Endodermal cell (in vitro differentiated cells): ENCODE measurements at regions not wholly inside any gene's neighbourhood (a gene's known extent, or its start where the extent isn't known, plus 50 kb on each side); places are given as distances from the start of the nearest gene placed in this dataset.

Source experiments
- DNase-seq: peaks from one replicate; pipeline ENCODE4 v3.0.0-alpha.2; 2017
- H3K27ac ChIP-seq: 2 replicates; pipeline ENCODE4 v1.5.1; 2013; ENCODE audit warnings: mild to moderate bottlenecking, low read depth, low read length, moderate library complexity
- H3K27me3 ChIP-seq: 2 replicates; pipeline ENCODE4 v1.6.1; 2013; ENCODE audit warnings: mild to moderate bottlenecking, low read length, moderate library complexity; ENCODE audit not compliant: insufficient read depth, control insufficient read depth, poor library complexity, severe bottlenecking
- H3K36me3 ChIP-seq: 2 replicates; pipeline ENCODE4 v1.7.0; 2013; ENCODE audit warnings: mild to moderate bottlenecking, low read length, moderate library complexity; ENCODE audit not compliant: control insufficient read depth, insufficient read depth
- H3K4me1 ChIP-seq: one replicate; pipeline ENCODE4 v1.7.0; 2013; ENCODE audit warnings: low read length; ENCODE audit not compliant: control insufficient read depth, insufficient read depth
- H3K4me3 ChIP-seq: 2 replicates; pipeline ENCODE4 v1.5.1; 2013; ENCODE audit warnings: mild to moderate bottlenecking, low read length, moderate library complexity
- H3K9ac ChIP-seq: 2 replicates; pipeline ENCODE4 v1.6.1; 2013; ENCODE audit warnings: mild to moderate bottlenecking, low read length, moderate library complexity; ENCODE audit not compliant: poor library complexity, severe bottlenecking; ENCODE audit errors: extremely low read depth
- H3K9me3 ChIP-seq: 2 replicates; pipeline ENCODE4 v1.6.1; 2013; ENCODE audit warnings: mild to moderate bottlenecking, low read length, moderate library complexity; ENCODE audit not compliant: control insufficient read depth
- H3K27ac Mint-ChIP-seq: 2 replicates; pipeline ENCODE4 v1.8.0; 2020; ENCODE audit warnings: mixed read lengths
- H3K27me3 Mint-ChIP-seq: 2 replicates; pipeline ENCODE4 v1.8.0; 2021; ENCODE audit warnings: mild to moderate bottlenecking, mixed read lengths; ENCODE audit not compliant: insufficient read depth
- H3K36me3 Mint-ChIP-seq: 2 replicates; pipeline ENCODE4 v1.8.0; 2020; ENCODE audit warnings: low read depth, mixed read lengths
- H3K4me1 Mint-ChIP-seq: 2 replicates; pipeline ENCODE4 v1.8.0; 2020; ENCODE audit warnings: mixed read lengths
- H3K4me3 Mint-ChIP-seq: 2 replicates; pipeline ENCODE4 v1.8.0; 2020; ENCODE audit warnings: mild to moderate bottlenecking, moderate library complexity, mixed read lengths
- H3K9me3 Mint-ChIP-seq: 2 replicates; pipeline ENCODE4 v1.8.0; 2020; ENCODE audit warnings: mild to moderate bottlenecking, mixed read lengths
- WGBS, 2 experiments: methylation state at CpG; one replicate each; pipeline versions ENCODE4 v1.1.5 to v1.1.7; 2013; ENCODE audit warnings: missing lambda C conversion rate in 2 of 2, mixed read lengths in 1 of 2; ENCODE audit not compliant: insufficient coverage in 1 of 2, insufficient read length in 1 of 2; 5-methylcytosine and 5-hydroxymethylcytosine counted together
- TF ChIP-seq, protein P1 (sequence below): fragments of 200-600 bp; sonication (generic); conservative IDR thresholded peaks from 2 replicates; pipeline ENCODE4 v1.5.0; 2021; ENCODE audit warnings: antibody characterized with exemption, mild to moderate bottlenecking

DNA sequence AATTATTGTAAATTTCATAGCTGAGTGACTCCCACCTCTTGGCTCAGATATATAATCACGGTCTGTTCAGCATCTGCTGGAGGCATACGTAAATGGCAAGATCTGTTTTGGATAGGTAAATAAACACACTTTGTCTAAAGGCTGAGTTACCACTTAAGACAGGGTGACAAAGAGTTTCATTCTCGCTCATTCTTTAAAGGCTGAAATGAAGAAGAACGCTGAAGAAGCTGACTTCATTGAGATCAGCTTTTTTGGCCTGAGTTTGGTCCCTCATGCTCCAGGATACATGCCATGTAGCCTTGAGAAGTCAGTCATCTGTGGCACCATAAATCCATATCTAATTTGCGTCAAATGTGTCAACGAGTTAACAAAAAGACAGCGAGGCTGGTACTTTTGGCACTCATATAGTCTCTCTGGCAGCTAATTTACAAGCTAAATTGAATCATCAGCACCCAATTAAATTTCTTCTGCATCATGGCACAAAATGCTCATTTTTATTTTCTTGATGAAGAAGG lies 309.9 kb downstream of the GPAM start:
- Histone ChIP-seq H3K27ac (no peak overlapping the region), H3K36me3 (no peaks in the 10 kb centered on the region), H3K27me3 (no peaks in the 10 kb centered on the region), H3K4me3 (no peak overlapping the region), H3K9ac (no peak overlapping the region), H3K4me1 (no peaks in the 10 kb centered on the region), H3K9me3 (peaks cover 15% of the 10 kb centered on the region)
- DNase-seq = no peak
- TF ChIP-seq, protein P1, sequence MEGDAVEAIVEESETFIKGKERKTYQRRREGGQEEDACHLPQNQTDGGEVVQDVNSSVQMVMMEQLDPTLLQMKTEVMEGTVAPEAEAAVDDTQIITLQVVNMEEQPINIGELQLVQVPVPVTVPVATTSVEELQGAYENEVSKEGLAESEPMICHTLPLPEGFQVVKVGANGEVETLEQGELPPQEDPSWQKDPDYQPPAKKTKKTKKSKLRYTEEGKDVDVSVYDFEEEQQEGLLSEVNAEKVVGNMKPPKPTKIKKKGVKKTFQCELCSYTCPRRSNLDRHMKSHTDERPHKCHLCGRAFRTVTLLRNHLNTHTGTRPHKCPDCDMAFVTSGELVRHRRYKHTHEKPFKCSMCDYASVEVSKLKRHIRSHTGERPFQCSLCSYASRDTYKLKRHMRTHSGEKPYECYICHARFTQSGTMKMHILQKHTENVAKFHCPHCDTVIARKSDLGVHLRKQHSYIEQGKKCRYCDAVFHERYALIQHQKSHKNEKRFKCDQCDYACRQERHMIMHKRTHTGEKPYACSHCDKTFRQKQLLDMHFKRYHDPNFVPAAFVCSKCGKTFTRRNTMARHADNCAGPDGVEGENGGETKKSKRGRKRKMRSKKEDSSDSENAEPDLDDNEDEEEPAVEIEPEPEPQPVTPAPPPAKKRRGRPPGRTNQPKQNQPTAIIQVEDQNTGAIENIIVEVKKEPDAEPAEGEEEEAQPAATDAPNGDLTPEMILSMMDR = no peak
- Mint-ChIP-seq H3K27ac (no peak overlapping the region), H3K4me1 (peaks cover 11% of the 10 kb centered on the region), H3K9me3 (peaks cover 23% of the 10 kb centered on the region), H3K36me3 (no peaks in the 10 kb centered on the region), H3K4me3 (no peak overlapping the region), H3K27me3 (no peaks in the 10 kb centered on the region)
- WGBS, 2 experiments = 94 to 99% methylated on average over 7 of the region's 7 CpGs

DNA sequence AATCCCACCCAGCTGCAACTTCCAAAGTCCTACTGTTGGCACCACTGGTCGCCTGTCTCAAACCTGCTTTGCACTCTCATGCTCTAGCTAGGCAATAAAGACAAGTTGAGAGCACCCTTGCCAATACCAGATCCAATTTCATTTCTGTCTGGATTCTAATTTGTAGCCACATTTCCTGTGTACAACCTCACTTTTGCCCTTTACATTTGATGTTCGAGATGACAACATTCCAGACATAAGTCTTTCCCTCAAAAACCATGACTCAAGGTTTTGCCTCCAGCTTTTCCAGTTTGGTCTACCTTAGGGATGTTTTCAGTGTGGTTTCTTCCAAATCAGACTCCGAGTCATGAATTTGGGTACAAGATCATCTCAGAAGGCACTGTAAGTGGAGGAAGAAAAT lies 309.0 kb downstream of the GPAM start:
- H3K9ac ChIP-seq = no peak overlapping the region
- no peak overlapping the region for H3K4me3 ChIP-seq
- H3K9me3 Mint-ChIP-seq = peaks cover 28% of the 10 kb centered on the region
- H3K27me3 ChIP-seq = no peaks in the 10 kb centered on the region
- H3K27ac Mint-ChIP-seq = no peak overlapping the region
- no peaks in the 10 kb centered on the region for H3K36me3 ChIP-seq
- H3K4me1 Mint-ChIP-seq = peaks cover 11% of the 10 kb centered on the region
- no peak overlapping the region for H3K4me3 Mint-ChIP-seq
- H3K27me3 Mint-ChIP-seq = no peaks in the 10 kb centered on the region
- no peaks in the 10 kb centered on the region for H3K4me1 ChIP-seq
- WGBS, 2 experiments = 90 to 92% methylated on average over 3 of the region's 3 CpGs
- no peak overlapping the region for H3K27ac ChIP-seq
- no peaks in the 10 kb centered on the region for H3K36me3 Mint-ChIP-seq
- TF ChIP-seq, protein P1 = no peak
- peaks cover 19% of the 10 kb centered on the region for H3K9me3 ChIP-seq
- DNase-seq = no peak

DNA sequence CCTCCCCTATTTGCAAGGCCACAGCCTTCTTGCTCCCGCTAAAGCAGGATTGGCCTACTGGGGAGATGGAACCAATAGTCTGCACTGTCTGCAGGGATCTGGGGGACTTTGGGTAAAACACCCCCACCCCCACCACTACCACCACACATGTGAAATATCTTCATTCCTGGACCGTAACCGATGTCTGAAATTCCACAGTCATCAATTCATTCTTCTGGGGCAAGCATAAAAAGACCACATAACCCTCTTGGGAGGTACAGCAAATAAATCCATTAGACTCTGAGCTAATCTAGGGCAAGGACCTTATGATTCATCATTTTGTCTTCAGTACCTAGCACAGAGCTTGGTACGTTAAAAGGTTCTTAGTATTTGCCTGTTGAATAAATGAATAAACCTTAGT lies 307.8 kb downstream of the GPAM start:
- no peaks in the 10 kb centered on the region for H3K36me3 Mint-ChIP-seq
- no peak overlapping the region for H3K4me3 ChIP-seq
- no peak overlapping the region for H3K27ac Mint-ChIP-seq
- TF ChIP-seq, protein P1 = no peak
- peaks cover 19% of the 10 kb centered on the region for H3K9me3 ChIP-seq
- H3K4me1 ChIP-seq = no peaks in the 10 kb centered on the region
- no peak overlapping the region for H3K9ac ChIP-seq
- no peaks in the 10 kb centered on the region for H3K36me3 ChIP-seq
- H3K27me3 Mint-ChIP-seq = no peaks in the 10 kb centered on the region
- H3K4me1 Mint-ChIP-seq = peaks cover 11% of the 10 kb centered on the region
- no peak overlapping the region for H3K4me3 Mint-ChIP-seq
- WGBS, 2 experiments = 94 to 100% methylated on average over 1 to 3 of the region's 4 CpGs
- no peak for DNase-seq
- no peak overlapping the region for H3K27ac ChIP-seq
- peaks cover 23% of the 10 kb centered on the region for H3K9me3 Mint-ChIP-seq
- H3K27me3 ChIP-seq = no peaks in the 10 kb centered on the region
